HFFc6 (cell line): ENCODE measurements at regions not wholly inside any gene's neighbourhood (a gene's known extent, or its start where the extent isn't known, plus 50 kb on each side); places are given as distances from the start of the nearest gene placed in this dataset.

Experiments used
- DNase-seq: peaks from one replicate; pipeline ENCODE4 v3.0.0-alpha.2; 2018
- H3K27ac Mint-ChIP-seq: 2 replicates; pipeline ENCODE4 v1.8.0; 2020; ENCODE audit warnings: mild to moderate bottlenecking, mixed read lengths
- H3K27me3 Mint-ChIP-seq: 2 replicates; pipeline ENCODE4 v1.8.0; 2021; ENCODE audit warnings: mild to moderate bottlenecking, moderate library complexity, mixed read lengths; ENCODE audit not compliant: insufficient read depth
- H3K36me3 Mint-ChIP-seq: 2 replicates; pipeline ENCODE4 v1.8.0; 2021; ENCODE audit warnings: low read depth, mixed read lengths
- H3K4me1 Mint-ChIP-seq: 2 replicates; pipeline ENCODE4 v1.8.0; 2020; ENCODE audit warnings: low read depth, mixed read lengths
- H3K4me3 Mint-ChIP-seq: 2 replicates; pipeline ENCODE4 v1.8.0; 2020; ENCODE audit warnings: mild to moderate bottlenecking, moderate library complexity, mixed read lengths
- H3K9me3 Mint-ChIP-seq: 2 replicates; pipeline ENCODE4 v1.8.0; 2020; ENCODE audit warnings: mild to moderate bottlenecking, mixed read lengths
- TF ChIP-seq, protein P1 (sequence below): fragments of 200-600 bp; sonication (generic); IDR thresholded peaks from 2 replicates; pipeline ENCODE4 v1.5.0; 2021; ENCODE audit warnings: antibody characterized with exemption, mild to moderate bottlenecking

DNA sequence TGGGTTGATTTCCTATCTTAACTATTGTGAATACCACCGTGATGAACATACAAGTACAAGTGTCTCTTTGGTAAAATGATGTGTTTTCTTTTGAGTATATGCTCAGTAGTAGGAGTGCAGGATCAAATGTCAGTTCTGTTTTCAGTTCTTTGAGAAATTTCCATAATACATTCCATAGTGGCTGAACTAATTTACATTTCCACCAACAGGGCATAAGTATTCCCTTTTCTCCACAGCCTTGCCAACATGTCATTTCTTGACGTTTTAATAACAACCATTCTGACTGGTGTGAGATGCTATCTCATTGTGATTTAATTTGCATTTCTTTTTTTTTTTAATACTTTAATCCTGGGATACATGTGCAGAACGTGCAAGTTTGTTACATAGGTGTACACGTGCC lies 268.8 kb downstream of the CENPW start:
- peaks cover 40% of the 10 kb centered on the region for H3K9me3 Mint-ChIP-seq
- DNase-seq, result no peak
- TF ChIP-seq, protein P1, sequence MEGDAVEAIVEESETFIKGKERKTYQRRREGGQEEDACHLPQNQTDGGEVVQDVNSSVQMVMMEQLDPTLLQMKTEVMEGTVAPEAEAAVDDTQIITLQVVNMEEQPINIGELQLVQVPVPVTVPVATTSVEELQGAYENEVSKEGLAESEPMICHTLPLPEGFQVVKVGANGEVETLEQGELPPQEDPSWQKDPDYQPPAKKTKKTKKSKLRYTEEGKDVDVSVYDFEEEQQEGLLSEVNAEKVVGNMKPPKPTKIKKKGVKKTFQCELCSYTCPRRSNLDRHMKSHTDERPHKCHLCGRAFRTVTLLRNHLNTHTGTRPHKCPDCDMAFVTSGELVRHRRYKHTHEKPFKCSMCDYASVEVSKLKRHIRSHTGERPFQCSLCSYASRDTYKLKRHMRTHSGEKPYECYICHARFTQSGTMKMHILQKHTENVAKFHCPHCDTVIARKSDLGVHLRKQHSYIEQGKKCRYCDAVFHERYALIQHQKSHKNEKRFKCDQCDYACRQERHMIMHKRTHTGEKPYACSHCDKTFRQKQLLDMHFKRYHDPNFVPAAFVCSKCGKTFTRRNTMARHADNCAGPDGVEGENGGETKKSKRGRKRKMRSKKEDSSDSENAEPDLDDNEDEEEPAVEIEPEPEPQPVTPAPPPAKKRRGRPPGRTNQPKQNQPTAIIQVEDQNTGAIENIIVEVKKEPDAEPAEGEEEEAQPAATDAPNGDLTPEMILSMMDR, result no peak
- 0 out of 2 replicates have a peak, but pooled peaks cover 3% of the 10 kb centered on the region for H3K36me3 Mint-ChIP-seq
- H3K4me3 Mint-ChIP-seq, result no peak overlapping the region
- H3K4me1 Mint-ChIP-seq, result no peaks in the 10 kb centered on the region
- no peak overlapping the region for H3K27ac Mint-ChIP-seq
- no peaks in the 10 kb centered on the region for H3K27me3 Mint-ChIP-seq

DNA sequence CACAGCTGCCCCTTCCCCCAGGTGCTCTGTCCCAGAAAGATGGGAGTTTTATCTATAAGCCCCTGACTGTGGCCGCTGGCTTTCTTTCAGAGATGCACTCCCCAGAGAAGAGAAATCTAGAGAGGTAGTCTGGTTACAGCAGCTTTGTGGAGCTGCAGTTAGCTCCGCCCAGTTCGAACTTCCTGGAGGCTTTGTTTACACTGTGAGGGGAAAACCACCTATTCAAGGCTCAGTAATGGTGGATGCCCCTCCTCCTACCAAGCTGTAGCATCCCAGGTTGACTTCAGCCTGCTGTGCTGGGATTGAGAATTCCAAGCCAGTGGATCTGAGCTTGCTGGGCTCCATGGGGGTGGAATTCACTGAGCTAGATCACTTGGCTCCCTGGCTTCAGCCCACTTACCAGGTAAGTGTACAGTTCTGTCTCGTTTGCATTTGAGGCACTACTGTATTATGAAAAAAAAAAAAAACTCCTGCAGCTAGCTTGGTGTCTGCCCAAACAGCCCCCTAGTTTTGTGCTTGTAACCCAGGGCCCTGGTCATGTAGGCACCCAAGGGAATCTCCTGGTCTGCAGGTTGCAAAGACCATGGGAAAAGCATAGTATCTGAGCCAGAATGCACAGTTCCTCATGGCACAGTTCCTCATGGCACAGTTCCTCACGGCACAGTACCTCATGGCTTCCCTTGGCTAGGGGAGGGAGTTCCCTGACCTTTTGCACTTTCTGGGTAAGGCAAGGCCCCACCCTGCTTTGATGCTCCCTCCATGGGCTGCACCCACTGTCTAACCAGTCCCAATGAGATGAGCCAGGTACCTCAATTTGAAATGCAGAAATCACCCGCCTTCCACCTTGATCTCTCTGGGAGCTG lies 275.0 kb downstream of the CENPW start:
- Mint-ChIP-seq H3K4me1 (no peaks in the 10 kb centered on the region), H3K27ac (no peak overlapping the region), H3K9me3 (peaks cover 40% of the 10 kb centered on the region), H3K36me3 (0 out of 2 replicates have a peak, but pooled peaks cover 5% of the 10 kb centered on the region), H3K27me3 (no peaks in the 10 kb centered on the region), H3K4me3 (no peak overlapping the region)
- TF ChIP-seq, protein P1, result no peak
- no peak for DNase-seq

DNA sequence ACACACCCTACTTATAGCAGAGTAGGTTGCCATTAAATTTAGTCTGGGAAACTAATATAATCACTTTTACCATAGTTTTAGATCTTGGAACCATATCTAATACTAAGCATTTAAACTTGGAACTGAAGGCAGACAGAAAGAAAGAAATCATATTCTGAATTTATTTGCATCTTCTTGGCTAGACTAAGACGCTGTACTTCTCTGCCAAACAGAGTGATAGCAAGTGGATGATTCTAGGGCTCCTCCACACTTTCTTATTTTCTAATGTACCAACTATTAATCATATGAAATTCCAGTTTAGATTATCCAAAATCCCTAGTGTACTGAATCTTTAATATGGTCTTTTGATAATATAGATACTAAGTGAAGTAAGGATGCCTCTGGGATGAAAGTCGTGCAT lies 277.0 kb downstream of the CENPW start:
- H3K4me3 Mint-ChIP-seq, result no peak overlapping the region
- H3K4me1 Mint-ChIP-seq, result no peaks in the 10 kb centered on the region
- 0 out of 2 replicates have a peak, but pooled peaks cover 5% of the 10 kb centered on the region for H3K36me3 Mint-ChIP-seq
- no peak overlapping the region for H3K27ac Mint-ChIP-seq
- TF ChIP-seq, protein P1, result no peak
- DNase-seq, result no peak
- peaks cover 25% of the 10 kb centered on the region for H3K9me3 Mint-ChIP-seq
- H3K27me3 Mint-ChIP-seq, result no peaks in the 10 kb centered on the region

DNA sequence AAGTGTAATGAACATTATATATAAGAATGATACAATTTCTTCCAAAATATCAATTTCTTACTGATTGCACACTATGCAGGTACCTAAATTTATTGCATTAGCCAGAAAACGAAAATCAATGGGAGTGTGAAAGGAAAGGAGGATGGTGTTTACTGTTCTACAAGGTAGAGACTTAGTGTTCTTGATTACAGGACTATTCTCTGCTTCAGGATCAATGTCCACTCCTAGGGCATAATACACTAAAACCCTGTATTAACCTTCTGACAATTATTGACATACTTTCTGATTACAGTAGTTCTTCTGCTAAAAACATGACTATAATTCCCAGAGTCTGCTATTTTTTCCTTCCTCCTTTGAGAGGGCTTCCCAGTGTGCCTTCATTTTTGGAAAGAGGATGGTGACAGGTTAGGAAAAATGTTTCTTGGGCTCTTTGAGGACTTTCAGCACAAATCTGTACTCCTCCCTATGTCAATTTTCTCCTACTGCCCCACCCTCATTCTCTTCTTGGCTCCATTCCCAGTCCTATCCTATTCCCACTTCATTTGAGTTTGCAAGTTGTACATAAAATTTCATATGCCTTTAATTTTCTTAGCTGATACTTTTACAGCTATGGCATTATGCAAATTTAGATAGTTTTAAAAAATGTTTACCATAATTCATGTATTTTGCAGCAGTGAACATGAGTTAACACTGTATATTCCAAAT lies 278.9 kb downstream of the CENPW start:
- Mint-ChIP-seq H3K27me3 (no peaks in the 10 kb centered on the region), H3K9me3 (peaks cover 14% of the 10 kb centered on the region), H3K27ac (no peak overlapping the region), H3K36me3 (0 out of 2 replicates have a peak, but pooled peaks cover under 1% of the 10 kb centered on the region), H3K4me3 (no peak overlapping the region), H3K4me1 (no peaks in the 10 kb centered on the region)
- no peak for DNase-seq
- TF ChIP-seq, protein P1, result no peak

DNA sequence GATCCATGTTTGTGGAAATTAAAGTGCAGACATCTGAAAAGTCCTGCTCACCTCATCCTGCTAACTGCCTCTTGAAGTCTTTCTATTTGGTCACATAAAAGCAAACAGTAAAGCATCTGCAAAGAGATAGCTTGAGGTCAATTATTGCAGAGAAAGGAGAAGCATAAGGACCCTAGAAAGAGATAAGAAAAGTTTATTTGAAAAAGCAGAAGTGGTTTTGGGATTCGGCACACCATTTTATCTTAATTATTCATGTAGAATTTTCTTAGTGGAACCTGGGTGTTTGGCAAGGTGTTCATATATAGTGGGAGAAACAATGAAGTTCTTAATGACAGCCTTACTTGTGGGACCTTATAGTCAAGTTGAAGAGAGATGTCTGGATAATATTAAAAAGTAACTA lies 280.8 kb downstream of the CENPW start:
- Mint-ChIP-seq H3K4me1 (no peaks in the 10 kb centered on the region), H3K36me3 (no peaks in the 10 kb centered on the region), H3K27me3 (no peaks in the 10 kb centered on the region), H3K27ac (no peak overlapping the region), H3K9me3 (peaks cover 6% of the 10 kb centered on the region; the same call in 1 of the 2 replicates), H3K4me3 (no peak overlapping the region)
- TF ChIP-seq, protein P1, result no peak
- DNase-seq, result no peak
